PC-3 (cell line): ENCODE measurements at regions not wholly inside any gene's neighbourhood (a gene's known extent, or its start where the extent isn't known, plus 50 kb on each side); places are given as distances from the start of the nearest gene placed in this dataset.

ENCODE experiments used
- ATAC-seq: fragments of 200-7000 bp; cut with Tn5 transposase; 2 replicates; pipeline ENCODE4 v1.9.1; 2020; ENCODE audit warnings: mild to moderate bottlenecking, moderate library complexity
- BruUV-seq: library from RNA; stranded (reverse); fragments of 400-500 nt; replicated peaks from 2 replicates; lab custom pipeline; 2021; lab: Mats Ljungman, UMichigan
- CTCF ChIA-PET: fragments of 300-600 bp; sonication (Branson Sonifier 250); formaldehyde crosslinking; loops from one replicate; lab custom pipeline; 2022; ENCODE audit warnings: antibody characterized with exemption; lab: Charles Lee
- POLR2A ChIA-PET: fragments of 300-600 bp; sonication (Branson Sonifier 250); formaldehyde crosslinking; loops from one replicate; lab custom pipeline; 2022; ENCODE audit warnings: antibody characterized with exemption; ENCODE audit not compliant: unreplicated experiment; lab: Charles Lee
- DNase-seq: peaks from one replicate; pipeline ENCODE4 v3.0.0-alpha.2; 2015
- H2AFZ ChIP-seq: fragments of 300-600 bp; sonication (generic); 2 replicates; pipeline ENCODE4 v1.6.0; 2016; ENCODE audit warnings: antibody characterized with exemption, low read length
- H3F3A ChIP-seq: fragments of 300-600 bp; sonication (generic); one replicate; pipeline ENCODE4 v1.6.0; 2017; ENCODE audit warnings: antibody characterized with exemption, low read length, control low read depth, mild to moderate bottlenecking; ENCODE audit not compliant: unreplicated experiment
- H3K27ac ChIP-seq: fragments of 300-600 bp; sonication (generic); 2 replicates; pipeline ENCODE4 v1.5.1; 2016; ENCODE audit warnings: mild to moderate bottlenecking, low read length
- H3K27me3 ChIP-seq: fragments of 300-600 bp; sonication (generic); 2 replicates; pipeline ENCODE4 v1.6.1; 2016; ENCODE audit warnings: low read length, mixed read lengths
- H3K36me3 ChIP-seq: fragments of 300-600 bp; sonication (generic); 2 replicates; pipeline ENCODE4 v1.6.1; 2016; ENCODE audit warnings: low read depth, mixed run types, low read length, mixed read lengths
- H3K4me1 ChIP-seq: fragments of 300-600 bp; sonication (generic); 2 replicates; pipeline ENCODE4 v1.5.1; 2016; ENCODE audit warnings: low read length; ENCODE audit not compliant: insufficient read depth
- H3K4me2 ChIP-seq: fragments of 300-600 bp; sonication (generic); 2 replicates; pipeline ENCODE4 v1.6.0; 2016; ENCODE audit warnings: low read length
- H3K4me3 ChIP-seq: fragments of 300-600 bp; sonication (generic); 2 replicates; pipeline ENCODE4 v1.5.1; 2016; ENCODE audit warnings: mild to moderate bottlenecking, low read length, mixed read lengths
- H3K79me2 ChIP-seq: fragments of 300-600 bp; sonication (generic); 2 replicates; pipeline ENCODE4 v1.6.1; 2017; ENCODE audit warnings: low read length, mixed read lengths
- H3K9ac ChIP-seq: fragments of 300-600 bp; sonication (generic); 2 replicates; pipeline ENCODE4 v1.6.0; 2016; ENCODE audit warnings: mild to moderate bottlenecking, low read length
- H3K9me2 ChIP-seq: fragments of 300-600 bp; sonication (generic); replicated peaks from 2 replicates; pipeline ENCODE4 v1.6.1; 2016; ENCODE audit warnings: mixed run types, low read length, mixed read lengths
- H3K9me3 ChIP-seq: fragments of 300-600 bp; sonication (generic); 2 replicates; pipeline ENCODE4 v1.6.1; 2016; ENCODE audit warnings: low read length, mixed read lengths
- H4K20me1 ChIP-seq: fragments of 300-600 bp; sonication (generic); 2 replicates; pipeline ENCODE4 v1.6.1; 2016; ENCODE audit warnings: low read length, mixed read lengths
- EZH2 ChIP-seq: fragments of 300-600 bp; sonication (generic); IDR thresholded peaks from one replicate; pipeline ENCODE4 v1.6.1; 2017; ENCODE audit warnings: antibody characterized with exemption, mild to moderate bottlenecking, low read length; ENCODE audit not compliant: unreplicated experiment
- EZH2phosphoT487 ChIP-seq: fragments of 300-600 bp; sonication (generic); IDR thresholded peaks from 2 replicates; pipeline ENCODE4 v1.6.1; 2018; ENCODE audit warnings: mild to moderate bottlenecking, antibody characterized with exemption, low read length, borderline replicate concordance
- intact Hi-C: fragments of 100-400 bp; cut with micrococcal nuclease; formaldehyde crosslinking; loops from 2 replicates; pipeline ENCODE4 v1.9.0; 2023
- TF ChIP-seq, protein P1 (sequence below): fragments of 300-600 bp; sonication (generic); conservative IDR thresholded peaks from 2 replicates; pipeline ENCODE4 v1.5.1; 2017; ENCODE audit warnings: antibody characterized with exemption, low read depth, mild to moderate bottlenecking, low read length

DNA sequence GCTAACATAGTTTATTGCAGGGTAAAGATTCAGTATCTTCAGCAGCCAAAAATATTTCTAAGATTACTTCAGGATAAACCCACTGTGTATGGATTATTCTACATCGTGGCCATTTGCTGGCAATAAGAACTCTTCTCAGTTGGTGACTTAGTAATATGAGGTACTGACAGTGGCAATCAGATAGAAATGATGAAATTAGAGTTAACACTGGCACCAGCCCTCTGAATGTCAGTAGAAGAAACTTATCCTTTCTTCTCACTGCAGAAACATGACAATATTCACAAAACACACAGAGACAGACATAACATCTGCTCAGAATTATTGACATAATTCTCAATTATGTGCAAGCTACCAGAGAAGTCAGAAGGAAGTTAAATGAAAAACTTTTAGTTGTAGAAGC lies 246.3 kb upstream of the COL3A1 start:
- no peaks in the 10 kb centered on the region for H3K79me2 ChIP-seq
- H3K27me3 ChIP-seq = no peaks in the 10 kb centered on the region
- H3K4me3 ChIP-seq = no peak overlapping the region
- no peaks in the 10 kb centered on the region for H3K9me3 ChIP-seq
- TF ChIP-seq EZH2 = no peak
- TF ChIP-seq EZH2phosphoT487 = no peak
- TF ChIP-seq, protein P1, sequence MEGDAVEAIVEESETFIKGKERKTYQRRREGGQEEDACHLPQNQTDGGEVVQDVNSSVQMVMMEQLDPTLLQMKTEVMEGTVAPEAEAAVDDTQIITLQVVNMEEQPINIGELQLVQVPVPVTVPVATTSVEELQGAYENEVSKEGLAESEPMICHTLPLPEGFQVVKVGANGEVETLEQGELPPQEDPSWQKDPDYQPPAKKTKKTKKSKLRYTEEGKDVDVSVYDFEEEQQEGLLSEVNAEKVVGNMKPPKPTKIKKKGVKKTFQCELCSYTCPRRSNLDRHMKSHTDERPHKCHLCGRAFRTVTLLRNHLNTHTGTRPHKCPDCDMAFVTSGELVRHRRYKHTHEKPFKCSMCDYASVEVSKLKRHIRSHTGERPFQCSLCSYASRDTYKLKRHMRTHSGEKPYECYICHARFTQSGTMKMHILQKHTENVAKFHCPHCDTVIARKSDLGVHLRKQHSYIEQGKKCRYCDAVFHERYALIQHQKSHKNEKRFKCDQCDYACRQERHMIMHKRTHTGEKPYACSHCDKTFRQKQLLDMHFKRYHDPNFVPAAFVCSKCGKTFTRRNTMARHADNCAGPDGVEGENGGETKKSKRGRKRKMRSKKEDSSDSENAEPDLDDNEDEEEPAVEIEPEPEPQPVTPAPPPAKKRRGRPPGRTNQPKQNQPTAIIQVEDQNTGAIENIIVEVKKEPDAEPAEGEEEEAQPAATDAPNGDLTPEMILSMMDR = no peak
- H3K4me2 ChIP-seq = no peak overlapping the region
- H2AFZ ChIP-seq = no peak overlapping the region
- no peaks in the 10 kb centered on the region for H3K4me1 ChIP-seq
- no peaks in the 10 kb centered on the region for H3K9me2 ChIP-seq
- no TSS peak for BruUV-seq
- DNase-seq = no peak
- H4K20me1 ChIP-seq = no peaks in the 10 kb centered on the region
- H3K36me3 ChIP-seq = no peaks in the 10 kb centered on the region
- ChIA-PET POLR2A (interaction anchor here (0.7 kb wide), 1 partner anchor 11 kb away, joined by 4 read pairs; no protein-coding TSS in a partner anchor), CTCF (no interaction called here)
- intact Hi-C loops = no loop called here
- H3K27ac ChIP-seq = no peak overlapping the region
- H3F3A ChIP-seq = no peaks in the 10 kb centered on the region
- ATAC-seq = no peak
- no peak overlapping the region for H3K9ac ChIP-seq

DNA sequence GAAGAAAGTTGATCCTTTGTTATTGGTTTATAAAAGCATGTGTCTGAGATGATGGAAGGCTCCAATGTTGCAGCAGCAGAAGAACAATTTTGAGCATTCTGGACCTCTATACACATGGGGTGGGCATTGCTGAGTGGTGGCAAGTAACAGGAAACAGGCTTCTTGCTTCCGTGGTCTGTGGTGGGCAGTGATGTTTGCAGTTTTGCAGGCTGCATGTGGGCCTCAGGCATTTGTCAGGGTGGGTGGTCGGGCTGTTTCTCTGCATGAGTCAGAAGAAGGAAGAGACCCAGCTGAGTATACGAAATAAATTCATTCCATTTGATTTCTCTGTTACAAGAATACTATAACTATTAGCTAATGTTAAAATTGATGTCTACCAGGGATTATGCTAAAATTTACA lies 239.5 kb upstream of the COL3A1 start:
- CTCF ChIA-PET = no interaction called here
- POLR2A ChIA-PET = no interaction called here
- H3K9ac ChIP-seq = no peak overlapping the region
- no peak overlapping the region for H3K4me2 ChIP-seq
- H3F3A ChIP-seq = no peaks in the 10 kb centered on the region
- H3K4me3 ChIP-seq = no peak overlapping the region
- no peak for ATAC-seq
- H3K9me3 ChIP-seq = no peaks in the 10 kb centered on the region
- BruUV-seq = no TSS peak
- H3K36me3 ChIP-seq = no peaks in the 10 kb centered on the region
- intact Hi-C loops = no loop called here
- no peak for DNase-seq
- no peaks in the 10 kb centered on the region for H4K20me1 ChIP-seq
- H3K27me3 ChIP-seq = no peaks in the 10 kb centered on the region
- H3K79me2 ChIP-seq = no peaks in the 10 kb centered on the region
- H3K9me2 ChIP-seq = no peaks in the 10 kb centered on the region
- TF ChIP-seq, protein P1 = no peak
- TF ChIP-seq EZH2phosphoT487 (no peak), EZH2 (no peak)
- H3K27ac ChIP-seq = no peak overlapping the region
- H3K4me1 ChIP-seq = no peaks in the 10 kb centered on the region
- H2AFZ ChIP-seq = no peak overlapping the region

DNA sequence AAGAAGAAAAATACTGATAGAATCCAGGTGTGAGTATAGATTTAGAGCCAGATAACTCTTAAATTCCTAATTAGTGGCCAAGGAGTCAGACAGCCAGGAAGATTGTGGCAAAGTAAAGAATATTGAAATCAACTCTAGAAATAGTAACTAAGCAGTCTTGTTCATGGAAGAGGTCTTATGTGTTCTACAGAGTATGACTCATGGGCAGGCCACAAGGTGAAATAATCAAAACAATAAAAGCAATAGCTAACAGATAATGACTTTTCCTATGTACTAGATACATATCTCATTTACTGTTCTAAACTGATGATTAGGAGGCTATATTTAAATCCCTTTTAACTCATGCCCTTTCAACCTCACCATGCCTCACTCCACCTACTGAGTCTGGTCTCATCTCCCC lies 227.4 kb upstream of the COL3A1 start:
- no peak overlapping the region for H2AFZ ChIP-seq
- BruUV-seq = no TSS peak
- H3K4me3 ChIP-seq = no peak overlapping the region
- peaks cover 18% of the 10 kb centered on the region; the same call in 1 of the 2 replicates for H3K4me1 ChIP-seq
- H3K27ac ChIP-seq = no peak overlapping the region
- H3K9ac ChIP-seq = no peak overlapping the region
- no peak overlapping the region for H3K4me2 ChIP-seq
- TF ChIP-seq, protein P1 = no peak
- TF ChIP-seq EZH2phosphoT487 (no peak), EZH2 (no peak)
- H3K36me3 ChIP-seq = no peaks in the 10 kb centered on the region
- H3K79me2 ChIP-seq = no peaks in the 10 kb centered on the region
- no peaks in the 10 kb centered on the region for H3K9me2 ChIP-seq
- peak; percentile 4 for DNase-seq
- intact Hi-C loops = no loop called here
- CTCF ChIA-PET = no interaction called here
- H3K27me3 ChIP-seq = no peaks in the 10 kb centered on the region
- POLR2A ChIA-PET = no interaction called here
- H4K20me1 ChIP-seq = no peaks in the 10 kb centered on the region
- ATAC-seq = peak; percentile 59
- no peaks in the 10 kb centered on the region for H3F3A ChIP-seq
- no peaks in the 10 kb centered on the region for H3K9me3 ChIP-seq
